HepG2 (cell line): ENCODE measurements at regions not wholly inside any gene's neighbourhood (a gene's known extent, or its start where the extent isn't known, plus 50 kb on each side); places are given as distances from the start of the nearest gene placed in this dataset.

Experiments used
- ATAC-seq: fragments of 200-7000 bp; cut with Tn5 transposase; 3 replicates; pipeline ENCODE4 v1.9.1; 2020; ENCODE audit warnings: mild to moderate bottlenecking, moderate library complexity
- BruUV-seq: library from RNA; stranded (reverse); fragments of 400-500 nt; replicated peaks from 2 replicates; lab custom pipeline; 2021; lab: Mats Ljungman, UMichigan
- CTCF ChIA-PET: fragments of 300-600 bp; formaldehyde crosslinking; extraction: SDS; loops from one replicate; lab custom pipeline; 2021; ENCODE audit warnings: low total read pairs, inconsistent platforms, low intra/inter-chr PET ratio; lab: Yijun Ruan, JAX
- POLR2A ChIA-PET: fragments of 350-600 bp; sonication (Branson Sonifier 250); formaldehyde crosslinking; loops from one replicate; lab custom pipeline; 2020; ENCODE audit warnings: antibody characterized with exemption, inconsistent platforms; lab: Yijun Ruan, JAX
- DNase-seq: peaks from one replicate; pipeline ENCODE4 v3.0.0-alpha.2; 2015; ENCODE audit warnings: low spot score
- FAIRE-seq: peaks from 3 replicates; lab custom pipeline; 2011; peaks lifted over from hg19 to GRCh38; lab: Jason Lieb, UNC
- H2AFZ ChIP-seq: one replicate; pipeline ENCODE4 v1.6.1; 2011; ENCODE audit warnings: low read length, inconsistent platforms
- H3K27ac ChIP-seq: fragments of 300-600 bp; 3 replicates; pipeline ENCODE4 v1.8.0; 2011; ENCODE audit warnings: mixed run types, mild to moderate bottlenecking, mixed read lengths, low read length, inconsistent platforms; ENCODE audit not compliant: insufficient read depth; ENCODE audit errors: extremely low read length
- H3K27me3 ChIP-seq, 2 experiments: fragments of 200-600 bp in 1 of 2; 2 replicates in 1 of 2; 3 replicates in 1 of 2; pipeline versions ENCODE4 v1.6.0 to v1.8.0; 2011; ENCODE audit warnings: low read length in 2 of 2, mild to moderate bottlenecking in 2 of 2, moderate library complexity in 2 of 2, inconsistent platforms in 1 of 2; ENCODE audit not compliant: insufficient read depth in 2 of 2, control insufficient read depth in 1 of 2
- H3K36me3 ChIP-seq, 2 experiments: fragments of 200-600 bp in 1 of 2; replicated peaks in 1 of 2; 2 replicates in 1 of 2; 3 replicates in 1 of 2; pipeline versions ENCODE4 v1.5.1 to v1.8.0; 2011; ENCODE audit warnings: low read length in 2 of 2, inconsistent platforms in 1 of 2; ENCODE audit not compliant: insufficient read depth in 2 of 2, control insufficient read depth in 1 of 2
- H3K4me1 ChIP-seq: 2 replicates; pipeline ENCODE4 v1.5.1; 2012; ENCODE audit warnings: low read length, inconsistent platforms; ENCODE audit not compliant: insufficient read depth
- H3K4me2 ChIP-seq: 2 replicates; pipeline ENCODE4 v1.6.0; 2011; ENCODE audit warnings: low read depth, low read length, inconsistent platforms
- H3K4me3 ChIP-seq, 3 experiments: fragments of 200-600 bp in 1 of 3; sonication (generic), shearing (Covaris generic) in 1 of 3; replicated peaks in 1 of 3; 2 replicates each; pipeline ENCODE4 v1.5.1; 2011 to 2016; ENCODE audit warnings: low read length in 3 of 3, inconsistent platforms in 2 of 3, low read depth in 2 of 3, mild to moderate bottlenecking in 2 of 3, control low read depth in 1 of 3, mixed read lengths in 1 of 3; ENCODE audit not compliant: insufficient read depth in 1 of 3
- H3K79me2 ChIP-seq: one replicate; pipeline ENCODE4 v1.6.1; 2011; ENCODE audit warnings: low read length, inconsistent platforms; ENCODE audit not compliant: insufficient read depth
- H3K9ac ChIP-seq: 2 replicates; pipeline ENCODE4 v1.6.0; 2011; ENCODE audit warnings: mild to moderate bottlenecking, low read depth, low read length, inconsistent platforms; ENCODE audit not compliant: insufficient read depth
- H3K9me3 ChIP-seq: 2 replicates; pipeline ENCODE4 v1.5.1; 2012; ENCODE audit warnings: mild to moderate bottlenecking, low read length
- H4K20me1 ChIP-seq: 2 replicates; pipeline ENCODE4 v1.6.0; 2011; ENCODE audit warnings: inconsistent platforms, mild to moderate bottlenecking, low read length, moderate library complexity; ENCODE audit not compliant: insufficient read depth
- HIVEP1 ChIP-seq: sonication (generic); formaldehyde crosslinking; IDR thresholded peaks from 2 replicates; pipeline ENCODE4 v1.4.0; 2020; ENCODE audit warnings: mild to moderate bottlenecking, missing genetic modification reagents
- HMGA1 ChIP-seq: sonication (generic); formaldehyde crosslinking; conservative IDR thresholded peaks from 2 replicates; pipeline ENCODE4 v1.4.0; 2020; ENCODE audit warnings: missing genetic modification reagents
- HNRNPLL ChIP-seq: fragments of 200-400 bp; formaldehyde crosslinking; IDR thresholded peaks from 2 replicates; pipeline ENCODE4 v1.6.1; 2017; ENCODE audit warnings: mild to moderate bottlenecking, low read depth, low read length; ENCODE audit not compliant: poor library complexity, severe bottlenecking
- KLF6 ChIP-seq: IDR thresholded peaks from 2 replicates; pipeline ENCODE4 v1.8.0; 2016; ENCODE audit warnings: missing biosample characterization, missing genetic modification reagents
- NFKBIZ ChIP-seq: IDR thresholded peaks from 2 replicates; pipeline ENCODE4 v1.6.1; 2018; ENCODE audit warnings: missing genetic modification reagents, missing compliant biosample characterization
- TBP ChIP-seq: sonication (generic); formaldehyde crosslinking; IDR thresholded peaks from 2 replicates; pipeline ENCODE4 v1.5.0; 2020; ENCODE audit warnings: missing genetic modification reagents
- TBX2 ChIP-seq: sonication (generic); formaldehyde crosslinking; IDR thresholded peaks from 2 replicates; pipeline ENCODE4 v1.5.0; 2020; ENCODE audit warnings: missing genetic modification reagents, mild to moderate bottlenecking, borderline replicate concordance
- TOE1 ChIP-seq: sonication (generic); formaldehyde crosslinking; IDR thresholded peaks from 2 replicates; pipeline ENCODE4 v1.4.0; 2020; ENCODE audit warnings: mild to moderate bottlenecking, missing genetic modification reagents
- ZNF10 ChIP-seq: sonication (generic); formaldehyde crosslinking; IDR thresholded peaks from 2 replicates; pipeline ENCODE4 v1.4.0; 2020; ENCODE audit warnings: mild to moderate bottlenecking, low read depth, missing genetic modification reagents, borderline replicate concordance
- ZNF33A ChIP-seq: sonication (generic); formaldehyde crosslinking; IDR thresholded peaks from 2 replicates; pipeline ENCODE4 v1.5.1; 2020; ENCODE audit warnings: missing genetic modification reagents, mild to moderate bottlenecking, moderate library complexity, borderline replicate concordance
- ZNF484 ChIP-seq: sonication (generic); formaldehyde crosslinking; IDR thresholded peaks from 2 replicates; pipeline ENCODE4 v1.5.1; 2020; ENCODE audit warnings: mild to moderate bottlenecking, low read depth, missing genetic modification reagents, borderline replicate concordance
- ZNF557 ChIP-seq: sonication (generic); formaldehyde crosslinking; IDR thresholded peaks from 2 replicates; pipeline ENCODE4 v1.4.0; 2020; ENCODE audit warnings: missing genetic modification reagents
- ZNF773 ChIP-seq: sonication (generic); formaldehyde crosslinking; IDR thresholded peaks from 2 replicates; pipeline ENCODE4 v1.4.0; 2020; ENCODE audit warnings: missing genetic modification reagents, borderline replicate concordance
- WGBS: methylation state at CpG from one replicate; pipeline ENCODE4 v1.1.6; 2017; ENCODE audit warnings: low lambda C conversion rate; 5-methylcytosine and 5-hydroxymethylcytosine counted together
- in situ Hi-C: cut with HindIII; loops from 2 replicates; pipeline ENCODE4 v1.10.0; 2017; ENCODE audit warnings: low pct_unique_long_range_greater_than_20kb; ENCODE audit not compliant: extremely low pct_ligation_motif_present
- intact Hi-C: fragments of 100-400 bp; cut with micrococcal nuclease; formaldehyde crosslinking; loops from one replicate; pipeline ENCODE4 v1.10.0; 2022; ENCODE audit not compliant: unreplicated experiment
- TF ChIP-seq, protein P1 (sequence below): sonication (generic); formaldehyde crosslinking; IDR thresholded peaks from 2 replicates; pipeline ENCODE4 v1.8.0; 2022; ENCODE audit warnings: mild to moderate bottlenecking, missing genetic modification reagents
- TF ChIP-seq, protein P2 (sequence below): sonication (generic); formaldehyde crosslinking; conservative IDR thresholded peaks from 2 replicates; pipeline ENCODE4 v1.5.0; 2020; ENCODE audit warnings: missing genetic modification reagents
- TF ChIP-seq, protein P3 (sequence below): sonication (generic); formaldehyde crosslinking; IDR thresholded peaks from 2 replicates; pipeline ENCODE4 v1.9.0; 2021; ENCODE audit warnings: mild to moderate bottlenecking, missing genetic modification reagents

DNA sequence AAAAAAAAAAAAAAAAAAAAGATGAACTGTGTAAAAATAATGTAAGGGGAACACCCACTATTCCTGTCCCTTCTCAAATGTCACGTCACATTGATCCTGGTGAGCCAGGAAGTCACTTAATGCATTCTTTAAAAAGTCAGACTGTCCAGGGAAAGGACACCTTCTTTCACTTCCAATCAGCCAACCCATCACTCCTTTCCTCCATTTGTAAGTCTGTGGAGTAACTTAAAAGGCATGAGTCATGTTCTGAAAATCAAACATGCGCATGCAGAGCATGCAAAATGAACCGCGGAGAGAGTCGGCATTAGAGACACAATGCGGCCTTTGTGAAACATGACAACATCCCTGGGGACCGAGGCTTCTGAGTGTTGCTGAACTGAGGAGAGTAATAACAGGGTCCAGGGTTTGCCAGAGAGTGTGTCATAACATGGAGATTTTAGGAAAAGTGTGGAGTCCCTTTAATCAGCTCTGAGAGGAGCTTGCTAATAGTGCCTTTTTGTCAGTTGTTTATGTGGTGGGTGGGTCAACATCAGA is 77.6 kb upstream of the SEMA6A start:
- Histone ChIP-seq H2AFZ (no peak overlapping the region), H3K9ac (peak overlapping the region; percentile 9; the same call in 1 of the 2 replicates), H4K20me1 (no peaks in the 10 kb centered on the region), H3K4me2 (peak overlapping the region; percentile 45), H3K4me3 (peak overlapping the region in 1 of 3 experiments; percentile 19; a peak in 1 of 6 replicates), H3K79me2 (no peaks in the 10 kb centered on the region), H3K27ac (no peak overlapping the region), H3K9me3 (no peaks in the 10 kb centered on the region), H3K36me3 (no peaks in the 10 kb centered on the region), H3K27me3 (no peaks in the 10 kb centered on the region; a peak in 1 of 5 replicates), H3K4me1 (peaks cover 28% of the 10 kb centered on the region)
- peak; percentile 93 for FAIRE-seq
- DNase-seq, result peak; percentile 97
- ChIA-PET CTCF (no interaction called here), POLR2A (interaction anchor here (0.6 kb wide), 1 partner anchor 691 kb away, joined by 3 read pairs; no protein-coding TSS in a partner anchor)
- ATAC-seq, result peak; percentile 100
- BruUV-seq, result no TSS peak
- in situ Hi-C loops, result no loop called here
- intact Hi-C loops, result loop anchor here (10.0 kb wide), 3 partner anchors 113 to 293 kb away; no protein-coding TSS in a partner anchor
- WGBS, result 3% methylated on average over 7 of the region's 7 CpGs
- TF ChIP-seq TBP (CRISPR knock-in tag) (no peak), KLF6 (CRISPR knock-in tag) (no peak), ZNF10 (CRISPR knock-in tag) (no peak), ZNF557 (CRISPR knock-in tag) (no peak), TOE1 (no peak), HIVEP1 (CRISPR knock-in tag) (no peak), HNRNPLL (no peak), ZNF773 (CRISPR knock-in tag) (no peak), ZNF33A (0 out of 2 replicates have a peak, but pooled peaks have one; percentile 49), HMGA1 (CRISPR knock-in tag) (no peak), NFKBIZ (CRISPR knock-in tag) (0 out of 2 replicates have a peak, but pooled peaks have one; percentile 20), ZNF484 (CRISPR knock-in tag) (no peak), TBX2 (CRISPR knock-in tag) (peak; percentile 59; the same call in 1 of the 2 replicates)
- TF ChIP-seq, protein P1, sequence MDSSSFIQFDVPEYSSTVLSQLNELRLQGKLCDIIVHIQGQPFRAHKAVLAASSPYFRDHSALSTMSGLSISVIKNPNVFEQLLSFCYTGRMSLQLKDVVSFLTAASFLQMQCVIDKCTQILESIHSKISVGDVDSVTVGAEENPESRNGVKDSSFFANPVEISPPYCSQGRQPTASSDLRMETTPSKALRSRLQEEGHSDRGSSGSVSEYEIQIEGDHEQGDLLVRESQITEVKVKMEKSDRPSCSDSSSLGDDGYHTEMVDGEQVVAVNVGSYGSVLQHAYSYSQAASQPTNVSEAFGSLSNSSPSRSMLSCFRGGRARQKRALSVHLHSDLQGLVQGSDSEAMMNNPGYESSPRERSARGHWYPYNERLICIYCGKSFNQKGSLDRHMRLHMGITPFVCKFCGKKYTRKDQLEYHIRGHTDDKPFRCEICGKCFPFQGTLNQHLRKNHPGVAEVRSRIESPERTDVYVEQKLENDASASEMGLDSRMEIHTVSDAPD (CRISPR knock-in tag), result no peak
- TF ChIP-seq, protein P2, sequence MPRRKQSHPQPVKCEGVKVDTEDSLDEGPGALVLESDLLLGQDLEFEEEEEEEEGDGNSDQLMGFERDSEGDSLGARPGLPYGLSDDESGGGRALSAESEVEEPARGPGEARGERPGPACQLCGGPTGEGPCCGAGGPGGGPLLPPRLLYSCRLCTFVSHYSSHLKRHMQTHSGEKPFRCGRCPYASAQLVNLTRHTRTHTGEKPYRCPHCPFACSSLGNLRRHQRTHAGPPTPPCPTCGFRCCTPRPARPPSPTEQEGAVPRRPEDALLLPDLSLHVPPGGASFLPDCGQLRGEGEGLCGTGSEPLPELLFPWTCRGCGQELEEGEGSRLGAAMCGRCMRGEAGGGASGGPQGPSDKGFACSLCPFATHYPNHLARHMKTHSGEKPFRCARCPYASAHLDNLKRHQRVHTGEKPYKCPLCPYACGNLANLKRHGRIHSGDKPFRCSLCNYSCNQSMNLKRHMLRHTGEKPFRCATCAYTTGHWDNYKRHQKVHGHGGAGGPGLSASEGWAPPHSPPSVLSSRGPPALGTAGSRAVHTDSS (CRISPR knock-in tag), result no peak
- TF ChIP-seq, protein P3, sequence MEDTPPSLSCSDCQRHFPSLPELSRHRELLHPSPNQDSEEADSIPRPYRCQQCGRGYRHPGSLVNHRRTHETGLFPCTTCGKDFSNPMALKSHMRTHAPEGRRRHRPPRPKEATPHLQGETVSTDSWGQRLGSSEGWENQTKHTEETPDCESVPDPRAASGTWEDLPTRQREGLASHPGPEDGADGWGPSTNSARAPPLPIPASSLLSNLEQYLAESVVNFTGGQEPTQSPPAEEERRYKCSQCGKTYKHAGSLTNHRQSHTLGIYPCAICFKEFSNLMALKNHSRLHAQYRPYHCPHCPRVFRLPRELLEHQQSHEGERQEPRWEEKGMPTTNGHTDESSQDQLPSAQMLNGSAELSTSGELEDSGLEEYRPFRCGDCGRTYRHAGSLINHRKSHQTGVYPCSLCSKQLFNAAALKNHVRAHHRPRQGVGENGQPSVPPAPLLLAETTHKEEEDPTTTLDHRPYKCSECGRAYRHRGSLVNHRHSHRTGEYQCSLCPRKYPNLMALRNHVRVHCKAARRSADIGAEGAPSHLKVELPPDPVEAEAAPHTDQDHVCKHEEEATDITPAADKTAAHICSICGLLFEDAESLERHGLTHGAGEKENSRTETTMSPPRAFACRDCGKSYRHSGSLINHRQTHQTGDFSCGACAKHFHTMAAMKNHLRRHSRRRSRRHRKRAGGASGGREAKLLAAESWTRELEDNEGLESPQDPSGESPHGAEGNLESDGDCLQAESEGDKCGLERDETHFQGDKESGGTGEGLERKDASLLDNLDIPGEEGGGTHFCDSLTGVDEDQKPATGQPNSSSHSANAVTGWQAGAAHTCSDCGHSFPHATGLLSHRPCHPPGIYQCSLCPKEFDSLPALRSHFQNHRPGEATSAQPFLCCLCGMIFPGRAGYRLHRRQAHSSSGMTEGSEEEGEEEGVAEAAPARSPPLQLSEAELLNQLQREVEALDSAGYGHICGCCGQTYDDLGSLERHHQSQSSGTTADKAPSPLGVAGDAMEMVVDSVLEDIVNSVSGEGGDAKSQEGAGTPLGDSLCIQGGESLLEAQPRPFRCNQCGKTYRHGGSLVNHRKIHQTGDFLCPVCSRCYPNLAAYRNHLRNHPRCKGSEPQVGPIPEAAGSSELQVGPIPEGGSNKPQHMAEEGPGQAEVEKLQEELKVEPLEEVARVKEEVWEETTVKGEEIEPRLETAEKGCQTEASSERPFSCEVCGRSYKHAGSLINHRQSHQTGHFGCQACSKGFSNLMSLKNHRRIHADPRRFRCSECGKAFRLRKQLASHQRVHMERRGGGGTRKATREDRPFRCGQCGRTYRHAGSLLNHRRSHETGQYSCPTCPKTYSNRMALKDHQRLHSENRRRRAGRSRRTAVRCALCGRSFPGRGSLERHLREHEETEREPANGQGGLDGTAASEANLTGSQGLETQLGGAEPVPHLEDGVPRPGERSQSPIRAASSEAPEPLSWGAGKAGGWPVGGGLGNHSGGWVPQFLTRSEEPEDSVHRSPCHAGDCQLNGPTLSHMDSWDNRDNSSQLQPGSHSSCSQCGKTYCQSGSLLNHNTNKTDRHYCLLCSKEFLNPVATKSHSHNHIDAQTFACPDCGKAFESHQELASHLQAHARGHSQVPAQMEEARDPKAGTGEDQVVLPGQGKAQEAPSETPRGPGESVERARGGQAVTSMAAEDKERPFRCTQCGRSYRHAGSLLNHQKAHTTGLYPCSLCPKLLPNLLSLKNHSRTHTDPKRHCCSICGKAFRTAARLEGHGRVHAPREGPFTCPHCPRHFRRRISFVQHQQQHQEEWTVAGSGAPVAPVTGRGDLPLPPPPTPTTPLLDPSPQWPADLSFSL (CRISPR knock-in tag), result peak; percentile 27; the same call in 1 of the 2 replicates
